GM12878 (cell line): ENCODE measurements at regions not wholly inside any gene's neighbourhood (a gene's known extent, or its start where the extent isn't known, plus 50 kb on each side); places are given as distances from the start of the nearest gene placed in this dataset.

Source experiments
- CBX3 ChIP-seq: fragments of 200-600 bp; sonication (generic); IDR thresholded peaks from 2 replicates; pipeline ENCODE4 v1.6.1; 2016; ENCODE audit warnings: low read depth, borderline replicate concordance
- CBX5 ChIP-seq: sonication (generic); IDR thresholded peaks from 2 replicates; pipeline ENCODE4 v1.6.1; 2016; ENCODE audit warnings: low read depth, moderate library complexity, mild to moderate bottlenecking, inconsistent platforms
- CREB1 ChIP-seq: IDR thresholded peaks from 2 replicates; pipeline ENCODE4 v1.6.1; 2012; ENCODE audit warnings: low read depth, mild to moderate bottlenecking, inconsistent platforms
- CREM ChIP-seq: IDR thresholded peaks from 2 replicates; pipeline ENCODE4 v1.6.1; 2014; ENCODE audit warnings: antibody characterized with exemption, low read depth
- EZH2 ChIP-seq: IDR thresholded peaks from 2 replicates; pipeline ENCODE4 v1.6.1; 2012; ENCODE audit warnings: low read depth, mild to moderate bottlenecking, control low read depth, inconsistent platforms, low read length, borderline replicate concordance; ENCODE audit not compliant: control insufficient read depth
- FOXM1 ChIP-seq: IDR thresholded peaks from 2 replicates; pipeline ENCODE4 v1.6.1; 2012; ENCODE audit warnings: low read depth, mild to moderate bottlenecking, inconsistent platforms, low read length, moderate library complexity
- GATAD2B ChIP-seq: fragments of 450-650 bp; conservative IDR thresholded peaks from 2 replicates; pipeline ENCODE4 v1.6.1; 2017; ENCODE audit warnings: low read depth, mild to moderate bottlenecking, moderate library complexity
- HDAC2 ChIP-seq: fragments of 200-600 bp; sonication (generic); IDR thresholded peaks from 2 replicates; pipeline ENCODE4 v1.6.1; 2017
- IRF5 ChIP-seq: fragments of 450-650 bp; IDR thresholded peaks from 2 replicates; pipeline ENCODE4 v1.6.1; 2017; ENCODE audit warnings: borderline replicate concordance
- KLF5 ChIP-seq: fragments of 450-650 bp; IDR thresholded peaks from 2 replicates; pipeline ENCODE4 v1.6.1; 2014; ENCODE audit warnings: mild to moderate bottlenecking; ENCODE audit not compliant: partially characterized antibody
- MTA3 ChIP-seq: IDR thresholded peaks from 2 replicates; pipeline ENCODE4 v1.6.1; 2012; ENCODE audit warnings: low read length, inconsistent platforms, borderline replicate concordance
- MYB ChIP-seq: fragments of 150-350 bp; IDR thresholded peaks from 2 replicates; pipeline ENCODE4 v1.6.1; 2014; ENCODE audit warnings: mild to moderate bottlenecking, low read depth, low read length, borderline replicate concordance
- NBN ChIP-seq: fragments of 450-650 bp; IDR thresholded peaks from 2 replicates; pipeline ENCODE4 v1.6.1; 2016
- NFXL1 ChIP-seq: fragments of 450-650 bp; IDR thresholded peaks from 2 replicates; pipeline ENCODE4 v1.6.1; 2017; ENCODE audit warnings: antibody characterized with exemption, mild to moderate bottlenecking, borderline replicate concordance
- NKRF ChIP-seq: fragments of 450-650 bp; conservative IDR thresholded peaks from 2 replicates; pipeline ENCODE4 v1.6.1; 2017; ENCODE audit warnings: mild to moderate bottlenecking, moderate library complexity
- PAX8 ChIP-seq: fragments of 450-650 bp; IDR thresholded peaks from 2 replicates; pipeline ENCODE4 v1.6.1; 2017; ENCODE audit warnings: mild to moderate bottlenecking, moderate library complexity
- RAD51 ChIP-seq: fragments of 450-650 bp; IDR thresholded peaks from 2 replicates; pipeline ENCODE4 v1.6.1; 2016; ENCODE audit warnings: moderate library complexity, mild to moderate bottlenecking, inconsistent platforms
- REST ChIP-seq: IDR thresholded peaks from 2 replicates; pipeline ENCODE4 v1.6.1; 2012; ENCODE audit warnings: mild to moderate bottlenecking, low read depth, low read length
- SMARCA5 ChIP-seq: fragments of 450-650 bp; IDR thresholded peaks from 2 replicates; pipeline ENCODE4 v1.6.1; 2017; ENCODE audit warnings: mild to moderate bottlenecking
- SPI1 ChIP-seq: IDR thresholded peaks from 2 replicates; pipeline ENCODE4 v1.6.1; 2011; ENCODE audit warnings: low read depth, mild to moderate bottlenecking, low read length, moderate library complexity, borderline replicate concordance; ENCODE audit not compliant: insufficient read depth
- SREBF2 ChIP-seq: IDR thresholded peaks from 2 replicates; pipeline ENCODE4 v1.6.1; 2012; ENCODE audit warnings: mild to moderate bottlenecking, low read length
- STAT3 ChIP-seq: IDR thresholded peaks from 2 replicates; pipeline ENCODE4 v1.6.1; 2011; ENCODE audit warnings: low read depth, low read length, improper control_type of control experiment
- TCF7 ChIP-seq: IDR thresholded peaks from 2 replicates; pipeline ENCODE4 v1.6.1; 2014; ENCODE audit warnings: antibody characterized with exemption, borderline replicate concordance
- ZBTB33 ChIP-seq: fragments of 450-650 bp; IDR thresholded peaks from 2 replicates; pipeline ENCODE4 v1.6.1; 2017; ENCODE audit warnings: mild to moderate bottlenecking
- ZNF622 ChIP-seq: fragments of 450-650 bp; IDR thresholded peaks from 2 replicates; pipeline ENCODE4 v1.6.1; 2017; ENCODE audit warnings: mild to moderate bottlenecking, inconsistent platforms

GRCh38 chr14:98198385-98198784, 1073.6 kb downstream of the BCL11B start (continued):
- TF ChIP-seq TCF7 (0 out of 2 replicates have a peak, but pooled peaks have one; percentile 20), NFXL1 (no peak), RAD51 (no peak), EZH2 (no peak), SREBF2 (no peak), CREM (peak; percentile 77), SPI1 (peak; percentile 22; the same call in 1 of the 2 replicates), ZNF622 (no peak), MYB (peak; percentile 85; the same call in 1 of the 2 replicates), SMARCA5 (no peak), PAX8 (no peak), ZBTB33 (no peak), IRF5 (peak; percentile 66; the same call in 1 of the 2 replicates), GATAD2B (peak; percentile 98), REST (no peak), CREB1 (no peak), MTA3 (no peak), NBN (no peak), KLF5 (no peak), HDAC2 (no peak), CBX5 (no peak), FOXM1 (peak; percentile 89; the same call in 1 of the 2 replicates), CBX3 (no peak), NKRF (no peak), STAT3 (no peak)
